ENCODE measurements at regions not wholly inside any gene's neighbourhood (a gene's known extent, or its start where the extent isn't known, plus 50 kb on each side); places are given as distances from the start of the nearest gene placed in this dataset.

DNA sequence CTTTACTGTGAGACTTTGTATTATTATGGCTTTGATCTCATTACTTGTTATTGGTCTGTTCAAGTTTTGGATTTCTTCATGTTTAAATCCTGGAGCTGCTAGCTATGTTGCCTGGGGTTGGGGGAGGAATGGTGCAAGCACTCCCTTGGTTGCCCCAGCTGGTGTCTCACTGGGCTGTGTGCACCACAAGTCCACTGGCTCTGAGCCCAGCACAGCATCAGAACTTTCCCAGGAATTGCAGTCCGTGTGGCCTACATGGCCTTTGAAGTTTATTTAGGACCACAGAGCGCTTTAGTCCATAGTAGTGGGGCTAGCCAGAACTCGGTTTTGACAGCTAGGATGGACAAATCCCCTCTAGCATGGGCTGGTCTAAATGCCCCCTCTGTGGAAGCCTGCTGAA is 278.8 kb upstream of the RPS6KA3 start:
- TF ChIP-seq, protein P1, sequence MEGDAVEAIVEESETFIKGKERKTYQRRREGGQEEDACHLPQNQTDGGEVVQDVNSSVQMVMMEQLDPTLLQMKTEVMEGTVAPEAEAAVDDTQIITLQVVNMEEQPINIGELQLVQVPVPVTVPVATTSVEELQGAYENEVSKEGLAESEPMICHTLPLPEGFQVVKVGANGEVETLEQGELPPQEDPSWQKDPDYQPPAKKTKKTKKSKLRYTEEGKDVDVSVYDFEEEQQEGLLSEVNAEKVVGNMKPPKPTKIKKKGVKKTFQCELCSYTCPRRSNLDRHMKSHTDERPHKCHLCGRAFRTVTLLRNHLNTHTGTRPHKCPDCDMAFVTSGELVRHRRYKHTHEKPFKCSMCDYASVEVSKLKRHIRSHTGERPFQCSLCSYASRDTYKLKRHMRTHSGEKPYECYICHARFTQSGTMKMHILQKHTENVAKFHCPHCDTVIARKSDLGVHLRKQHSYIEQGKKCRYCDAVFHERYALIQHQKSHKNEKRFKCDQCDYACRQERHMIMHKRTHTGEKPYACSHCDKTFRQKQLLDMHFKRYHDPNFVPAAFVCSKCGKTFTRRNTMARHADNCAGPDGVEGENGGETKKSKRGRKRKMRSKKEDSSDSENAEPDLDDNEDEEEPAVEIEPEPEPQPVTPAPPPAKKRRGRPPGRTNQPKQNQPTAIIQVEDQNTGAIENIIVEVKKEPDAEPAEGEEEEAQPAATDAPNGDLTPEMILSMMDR (conservative IDR thresholded peaks at IDR 0.05; ENCODE audit: low read depth, low read length): no peak
- TF ChIP-seq EZH2 (IDR thresholded peaks at IDR 0.05; ENCODE audit: low read length, unreplicated experiment) (no peak), EZH2phosphoT487 (IDR thresholded peaks at IDR 0.05; ENCODE audit: borderline replicate concordance, low read length) (no peak)

Measured in PC-3 (cell line).